ENCODE measurements at regions not wholly inside any gene's neighbourhood (a gene's known extent, or its start where the extent isn't known, plus 50 kb on each side); places are given as distances from the start of the nearest gene placed in this dataset.

GRCh38 chr3:194272861-194273742, 78.0 kb downstream of the CPN2 start:
- H3K4me3 Mint-ChIP-seq, result no peak overlapping the region
- peaks cover 0 to 5% (median 0%) of the 10 kb centered on the region in 7 donors for H3K9me3 Mint-ChIP-seq
- peaks cover 0 to 4% of the 10 kb centered on the region in 2 donors for H3K36me3 Mint-ChIP-seq
- no peak for TF ChIP-seq CTCF (IDR thresholded peaks at IDR 0.05)
- Histone ChIP-seq H2AFZ (ENCODE audit: insufficient read depth, low read depth, low read length, poor library complexity, severe bottlenecking) (no peak overlapping the region), H3K4me3 (replicated peaks in 1 of 3; ENCODE audit: low read depth in 2 of 3, low read length in 3 of 3) (no peak overlapping the region), H3K9me3 (replicated peaks in 1 of 2; ENCODE audit: control insufficient read depth in 1 of 2, insufficient read depth in 1 of 2, low read length in 2 of 2) (no peaks in the 10 kb centered on the region), H3K9ac (ENCODE audit: insufficient read depth, low read length, poor library complexity, severe bottlenecking) (no peak overlapping the region), H3K4me1 (ENCODE audit: control insufficient read depth in 1 of 2, insufficient read depth in 2 of 2, low read length in 2 of 2) (peaks cover 13 to 21% of the 10 kb centered on the region in 2 donors), H3K79me2 (ENCODE audit: insufficient read depth, low read length) (no peaks in the 10 kb centered on the region), H3K4me2 (replicated peaks; ENCODE audit: extremely low read depth, low read length, poor library complexity, severe bottlenecking) (no peak overlapping the region), H3K27me3 (ENCODE audit: control insufficient read depth in 2 of 2, insufficient read depth in 2 of 2, low read length in 2 of 2) (no peaks in the 10 kb centered on the region), H3K36me3 (replicated peaks in 1 of 2; ENCODE audit: control insufficient read depth in 1 of 2, insufficient read depth in 2 of 2, low read length in 2 of 2) (no peaks in the 10 kb centered on the region), H4K20me1 (ENCODE audit: insufficient read depth, low read length) (no peaks in the 10 kb centered on the region), H3K27ac (ENCODE audit: low read depth in 1 of 2, low read length in 2 of 2) (no peak overlapping the region)
- no peak overlapping the region for H3K27ac Mint-ChIP-seq
- DNase-seq, result no peak
- peaks cover 26% of the 10 kb centered on the region for H3K4me1 Mint-ChIP-seq
- intact Hi-C loops (cut with micrococcal nuclease), result no loop called here
- WGBS (ENCODE audit: insufficient coverage), result 95% methylated on average over 25 of the region's 32 CpGs
- H3K27me3 Mint-ChIP-seq (ENCODE audit: low read depth in 3 of 3), result peaks cover 3 to 15% (median 4%) of the 10 kb centered on the region in 3 donors

- no peaks in the 10 kb centered on the region for H3K27me3 ChIP-seq (ENCODE audit: control insufficient read depth in 2 of 2, insufficient read depth in 2 of 2, low read length in 2 of 2)
- no peak overlapping the region for H3K4me3 Mint-ChIP-seq
- no peak overlapping the region for H3K4me3 ChIP-seq (replicated peaks in 1 of 3; ENCODE audit: low read depth in 2 of 3, low read length in 3 of 3)
- peaks cover 0 to 5% (median 0%) of the 10 kb centered on the region in 7 donors for H3K9me3 Mint-ChIP-seq
- H3K36me3 ChIP-seq (replicated peaks in 1 of 2; ENCODE audit: control insufficient read depth in 1 of 2, insufficient read depth in 2 of 2, low read length in 2 of 2), result no peaks in the 10 kb centered on the region
- H2AFZ ChIP-seq (ENCODE audit: insufficient read depth, low read depth, low read length, poor library complexity, severe bottlenecking), result no peak overlapping the region
- H3K27me3 Mint-ChIP-seq (ENCODE audit: low read depth in 3 of 3), result peaks cover 3 to 13% (median 4%) of the 10 kb centered on the region in 3 donors
- 100% methylated on average over 1 of the region's 7 CpGs for WGBS (ENCODE audit: insufficient coverage)
- no peak overlapping the region for H3K27ac Mint-ChIP-seq
- H3K9ac ChIP-seq (ENCODE audit: insufficient read depth, low read length, poor library complexity, severe bottlenecking), result no peak overlapping the region
- no peaks in the 10 kb centered on the region for H3K79me2 ChIP-seq (ENCODE audit: insufficient read depth, low read length)
- H3K4me1 Mint-ChIP-seq, result peaks cover 23% of the 10 kb centered on the region
- no peak for DNase-seq
- intact Hi-C loops (cut with micrococcal nuclease), result no loop called here
- no peak overlapping the region for H3K4me2 ChIP-seq (replicated peaks; ENCODE audit: extremely low read depth, low read length, poor library complexity, severe bottlenecking)
- H3K4me1 ChIP-seq (ENCODE audit: control insufficient read depth in 1 of 2, insufficient read depth in 2 of 2, low read length in 2 of 2), result peaks cover 13 to 20% of the 10 kb centered on the region in 2 donors
- no peaks in the 10 kb centered on the region for H4K20me1 ChIP-seq (ENCODE audit: insufficient read depth, low read length)
- TF ChIP-seq CTCF (IDR thresholded peaks at IDR 0.05), result no peak
- H3K36me3 Mint-ChIP-seq, result peaks cover 0 to 2% of the 10 kb centered on the region in 2 donors
- H3K9me3 ChIP-seq (replicated peaks in 1 of 2; ENCODE audit: control insufficient read depth in 1 of 2, insufficient read depth in 1 of 2, low read length in 2 of 2), result no peaks in the 10 kb centered on the region
- no peak overlapping the region for H3K27ac ChIP-seq (ENCODE audit: low read depth in 1 of 2, low read length in 2 of 2)
Measured at GRCh38 chr3:194273743-194274310, 77.3 kb downstream of the CPN2 start.
